NCI-H2196 treated with DMSO at 0.1 percent for 48 hours (cell line): ENCODE measurements at regions not wholly inside any gene's neighbourhood (a gene's known extent, or its start where the extent isn't known, plus 50 kb on each side); places are given as distances from the start of the nearest gene placed in this dataset.
"Not testable (repeated sequence)": the region's sequence is repeated elsewhere in the genome, so short reads cannot be mapped to it uniquely, and the experiment has no call there.

Source experiments
- DNase-seq: peaks from one replicate; lab custom pipeline; 2025; ENCODE audit not compliant: unreplicated experiment; lab: John Stamatoyannopoulos, UW

DNA sequence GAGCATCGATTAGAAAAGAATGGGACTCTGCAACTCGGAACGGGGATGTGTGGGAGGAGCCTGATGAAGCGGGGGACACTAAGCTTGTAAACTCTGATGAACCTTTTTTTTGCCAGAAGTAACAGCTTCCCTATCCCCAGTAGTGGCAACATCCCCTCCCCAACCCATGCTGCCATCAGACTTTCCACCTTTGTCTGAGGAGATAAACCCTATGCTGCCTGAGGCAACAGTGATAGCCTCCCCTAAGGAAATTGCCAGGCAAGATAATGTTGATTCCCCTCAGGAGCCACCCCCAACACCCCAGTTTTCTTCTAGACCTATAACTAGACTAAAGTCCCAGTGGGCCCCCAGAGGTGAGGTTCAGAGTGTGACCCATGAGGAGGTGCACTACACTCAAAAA lies 173.7 kb downstream of the AKR1D1 start:
- no peak for DNase-seq

- not testable (repeated sequence) for DNase-seq
Measured at GRCh38 chr7:138252666-138253065, 176.4 kb downstream of the AKR1D1 start.

- DNase-seq, result no peak
Measured at GRCh38 chr7:138254444-138254843, 178.2 kb downstream of the AKR1D1 start.

- DNase-seq, result no peak
Measured at GRCh38 chr7:138257459-138258196, 181.4 kb downstream of the AKR1D1 start.

- no peak for DNase-seq
Measured at GRCh38 chr7:138258197-138258559, 181.9 kb downstream of the AKR1D1 start.

DNA sequence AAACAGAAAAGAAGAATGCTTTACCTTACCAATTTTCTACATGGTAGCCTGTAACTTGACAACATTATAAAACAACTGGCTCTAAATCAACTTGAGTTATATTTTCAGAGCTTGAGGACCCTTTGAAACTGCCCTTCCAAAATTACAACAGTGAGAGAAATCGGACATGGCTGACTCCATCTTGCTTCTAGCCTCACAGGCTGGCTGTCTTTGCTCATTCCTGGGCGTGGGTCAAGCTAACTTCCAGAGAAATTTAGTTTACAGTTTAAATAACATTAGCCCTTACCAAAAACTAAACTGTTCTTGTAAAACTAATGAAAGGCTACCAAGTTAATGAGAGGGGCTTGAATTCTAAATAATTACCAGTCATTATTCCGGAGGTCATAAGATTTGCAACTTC lies 183.4 kb downstream of the AKR1D1 start:
- no peak for DNase-seq

GRCh38 chr7:138267934-138268333 lies 191.7 kb downstream of the AKR1D1 start:
- no peak for DNase-seq

- DNase-seq, result no peak
Measured at GRCh38 chr7:138276891-138277290, 183.2 kb upstream of the TRIM24 start.

DNA sequence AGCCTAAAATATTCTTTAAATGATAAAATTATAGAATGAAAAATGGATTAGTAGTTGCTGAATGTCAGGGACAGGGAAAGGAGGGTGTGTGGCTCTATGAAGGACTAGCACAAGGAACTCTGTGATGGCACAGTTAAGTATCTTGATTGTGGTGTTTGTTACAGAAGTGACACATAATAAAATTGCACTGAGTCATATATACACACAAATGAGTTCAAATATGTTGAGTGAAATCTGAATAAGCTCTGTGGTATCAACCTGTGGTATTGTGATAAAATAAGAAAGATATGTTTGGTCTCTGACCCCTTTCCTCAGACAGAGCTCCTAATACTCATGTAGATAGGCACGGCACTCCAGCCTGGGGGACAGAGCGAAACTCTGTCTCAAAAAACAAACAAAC lies 181.5 kb upstream of the TRIM24 start:
- DNase-seq, result no peak

DNA sequence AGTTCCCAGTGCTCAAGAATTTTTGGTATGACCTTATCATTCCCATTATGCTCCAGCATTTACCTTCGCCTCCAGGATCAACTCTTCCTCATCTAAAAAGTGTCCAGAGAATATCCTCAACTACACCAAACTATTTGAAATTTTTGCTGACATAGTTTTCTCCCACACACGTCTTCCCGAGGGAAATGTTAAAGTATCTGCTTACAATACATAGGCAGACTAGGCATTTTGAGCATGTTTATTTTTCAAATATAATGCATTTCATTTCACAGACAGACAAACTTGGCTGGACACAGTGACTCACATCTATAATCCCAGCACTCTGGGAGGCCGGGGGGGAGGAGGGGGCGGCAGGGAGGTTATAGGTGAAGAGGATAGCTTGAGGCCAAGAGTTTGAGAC lies 177.1 kb upstream of the TRIM24 start:
- no peak for DNase-seq

DNA sequence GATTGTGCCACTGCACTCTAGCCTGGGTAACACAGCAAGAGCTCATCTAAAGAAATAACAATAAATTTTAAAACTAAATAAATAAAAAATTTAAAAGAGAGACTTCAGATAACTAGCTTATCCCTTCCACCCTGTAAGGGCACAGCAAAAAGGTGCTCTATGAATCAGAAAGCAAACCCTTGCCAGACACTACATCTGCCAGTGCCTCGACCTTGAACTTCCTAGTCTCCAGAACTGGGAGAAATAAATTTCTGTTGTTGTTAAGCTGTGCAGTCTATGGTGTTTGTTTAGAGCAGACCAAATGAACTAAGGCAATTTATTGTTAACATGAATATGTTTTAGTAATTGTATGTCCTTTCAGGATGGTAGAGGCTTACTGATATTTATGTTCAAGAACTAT lies 174.9 kb upstream of the TRIM24 start:
- DNase-seq, result no peak

DNA sequence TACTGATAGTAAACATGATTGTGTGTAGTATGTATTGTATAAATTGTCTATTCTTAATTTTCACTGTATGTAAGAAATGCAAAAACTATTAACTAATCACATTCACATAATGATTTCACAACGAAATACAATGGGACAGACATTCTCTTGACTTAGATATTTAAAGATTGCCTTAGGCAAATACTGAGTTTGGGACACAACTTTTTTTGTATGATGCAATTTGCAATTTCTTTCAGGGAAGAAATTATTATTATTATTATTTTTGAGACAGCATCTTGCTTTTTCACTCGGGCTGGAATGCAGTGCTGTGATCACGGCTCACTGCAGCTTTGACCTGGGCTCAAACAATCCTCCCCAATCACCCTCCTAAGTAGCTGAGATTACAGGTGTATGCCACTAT lies 173.2 kb upstream of the TRIM24 start:
- no peak for DNase-seq

GRCh38 chr7:138287549-138287948 lies 172.5 kb upstream of the TRIM24 start:
- DNase-seq, result no peak

DNA sequence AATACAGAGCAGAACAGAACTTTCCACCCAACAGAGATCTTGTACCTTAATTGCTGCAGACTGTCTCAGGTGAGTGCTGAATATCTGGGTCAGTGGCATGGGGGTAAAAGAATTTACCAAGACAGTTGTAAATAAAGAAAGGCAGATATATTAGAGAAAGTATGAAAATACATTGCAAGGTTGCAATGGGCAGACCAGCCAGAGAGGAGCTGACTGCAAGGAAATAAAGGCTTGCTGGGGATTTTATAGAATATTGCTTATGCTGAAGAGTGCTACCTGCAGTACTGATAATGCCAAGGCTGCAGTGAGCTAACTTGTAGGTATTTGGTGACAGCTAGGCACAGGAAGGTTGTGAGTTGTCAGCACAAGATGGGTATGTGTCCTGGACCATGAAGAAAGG lies 171.0 kb upstream of the TRIM24 start:
- DNase-seq, result no peak

DNA sequence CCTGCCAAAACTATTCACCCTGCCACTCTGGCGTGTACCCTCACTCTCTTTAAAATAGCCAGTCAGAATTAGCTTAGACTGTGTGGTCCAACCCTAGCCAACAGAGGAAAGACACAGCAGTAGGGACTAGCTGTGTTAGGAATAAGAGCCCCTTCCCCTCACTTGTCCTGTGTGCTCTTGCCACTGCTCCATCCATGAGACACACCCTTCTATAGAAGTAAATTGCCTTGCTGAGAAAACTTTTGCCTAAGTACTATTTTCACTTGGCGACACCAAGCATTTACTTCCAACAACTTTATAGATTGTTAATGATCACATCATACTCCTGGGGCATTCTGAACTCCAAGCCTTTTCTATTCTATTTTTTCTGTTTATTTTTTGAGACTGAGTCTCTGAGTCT lies 170.2 kb upstream of the TRIM24 start:
- DNase-seq, result no peak

DNA sequence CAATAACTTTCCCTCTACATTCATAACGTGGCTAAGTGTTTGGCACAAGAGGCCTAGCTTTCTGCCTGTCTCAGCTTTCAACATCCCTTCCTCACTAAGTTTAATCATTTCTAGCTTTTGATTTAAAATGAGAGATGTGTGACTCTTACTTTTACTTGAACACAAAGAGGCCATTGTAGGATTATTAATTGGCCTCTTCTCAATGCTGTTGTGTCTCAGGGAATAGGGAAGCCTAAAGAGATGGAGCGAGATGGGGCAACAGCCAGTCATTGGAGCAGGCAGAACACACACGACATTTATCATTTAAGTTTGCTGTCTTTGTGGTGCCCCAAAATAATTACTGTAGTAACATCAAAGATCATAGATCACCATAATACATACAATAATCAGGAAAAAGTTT lies 167.1 kb upstream of the TRIM24 start:
- no peak for DNase-seq

GRCh38 chr7:138295049-138295637 lies 164.9 kb upstream of the TRIM24 start:
- no peak for DNase-seq

- no peak for DNase-seq
Measured at GRCh38 chr7:138297526-138297925, 162.5 kb upstream of the TRIM24 start.

- DNase-seq, result no peak
Measured at GRCh38 chr7:138299066-138299465, 161.0 kb upstream of the TRIM24 start.

GRCh38 chr7:138303230-138304070 lies 156.6 kb upstream of the TRIM24 start:
- DNase-seq, result no peak

DNA sequence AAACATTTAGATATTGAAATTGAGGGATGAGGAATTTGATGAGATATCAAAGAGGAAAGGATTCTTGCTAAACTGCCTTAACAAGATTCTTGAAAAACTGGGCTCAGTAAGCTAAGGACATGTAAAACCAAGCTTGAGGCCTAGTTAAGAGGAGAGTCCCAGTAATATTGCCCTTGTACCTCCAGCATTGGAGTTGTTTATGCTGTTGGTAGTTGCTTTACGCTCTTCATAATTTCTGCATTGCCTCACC lies 156.1 kb upstream of the TRIM24 start:
- DNase-seq, result no peak

DNA sequence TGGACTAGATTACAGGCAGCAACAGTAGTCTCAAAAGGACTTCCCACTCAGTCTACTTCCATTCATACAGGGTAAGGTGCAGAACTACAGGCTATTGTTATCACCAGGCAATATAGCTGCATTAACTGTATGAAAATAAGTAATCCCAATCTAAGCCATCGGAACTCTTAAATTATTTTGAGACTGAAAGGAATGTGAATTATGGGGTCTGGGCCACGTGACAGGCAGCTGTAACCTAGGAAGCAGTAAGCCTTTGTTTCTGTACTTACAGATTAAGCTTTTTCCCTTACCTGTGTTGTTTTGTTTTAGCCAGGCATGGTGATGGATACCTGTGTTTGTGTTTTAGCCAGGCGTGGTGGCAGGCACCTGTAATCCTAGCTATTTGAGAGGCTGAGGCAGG lies 152.4 kb upstream of the TRIM24 start:
- no peak for DNase-seq

DNA sequence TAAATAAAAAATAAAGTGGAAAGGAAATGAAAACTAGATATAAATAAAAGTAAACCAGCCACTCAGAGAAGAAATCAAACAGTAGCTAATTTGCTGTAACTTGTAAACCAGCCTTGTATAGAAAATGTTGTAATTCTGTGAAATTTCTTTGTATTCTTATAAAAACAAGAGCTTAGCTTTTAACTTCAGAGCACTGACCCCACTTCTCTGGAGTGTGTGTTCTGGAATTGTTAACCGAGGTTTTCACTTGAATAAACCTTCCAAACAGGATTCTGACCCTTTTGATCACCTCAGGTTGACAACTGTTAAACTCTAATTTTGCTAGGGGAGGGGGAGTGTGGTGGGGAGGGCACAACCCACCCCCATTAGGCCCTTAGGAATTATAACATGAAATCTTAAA lies 151.9 kb upstream of the TRIM24 start:
- no peak for DNase-seq
